IPS-20b (cell line): ENCODE measurements at regions not wholly inside any gene's neighbourhood (a gene's known extent, or its start where the extent isn't known, plus 50 kb on each side); places are given as distances from the start of the nearest gene placed in this dataset.

ENCODE experiments used
- H3K27ac ChIP-seq: one replicate; pipeline ENCODE4 v1.5.1; 2013; ENCODE audit warnings: low read length
- H3K27me3 ChIP-seq: 2 replicates; pipeline ENCODE4 v1.6.1; 2013; ENCODE audit warnings: mild to moderate bottlenecking, low read length, inconsistent platforms; ENCODE audit not compliant: insufficient read depth
- H3K36me3 ChIP-seq: 2 replicates; pipeline ENCODE4 v1.6.1; 2013; ENCODE audit warnings: low read depth, mild to moderate bottlenecking, inconsistent platforms, low read length, moderate library complexity; ENCODE audit not compliant: insufficient read depth
- H3K4me1 ChIP-seq: 2 replicates; pipeline ENCODE4 v1.6.1; 2013; ENCODE audit warnings: mild to moderate bottlenecking, control low read depth, inconsistent platforms, low read length, moderate library complexity; ENCODE audit not compliant: insufficient read depth
- H3K4me3 ChIP-seq: 2 replicates; pipeline ENCODE4 v1.5.1; 2013; ENCODE audit warnings: mild to moderate bottlenecking, low read length, inconsistent platforms
- H3K9ac ChIP-seq: 2 replicates; pipeline ENCODE4 v1.6.1; 2013; ENCODE audit warnings: low read depth, mild to moderate bottlenecking, inconsistent platforms, low read length, moderate library complexity
- H3K9me3 ChIP-seq: 2 replicates; pipeline ENCODE4 v1.6.1; 2013; ENCODE audit warnings: mild to moderate bottlenecking, low read depth, low read length, inconsistent platforms; ENCODE audit not compliant: insufficient read depth

GRCh38 chr1:39144924-39145323 lies 59.6 kb upstream of the MACF1 start:
- Histone ChIP-seq H3K9ac (no peak overlapping the region), H3K27ac (no peak overlapping the region), H3K4me1 (peaks cover 40% of the 10 kb centered on the region), H3K36me3 (no peaks in the 10 kb centered on the region), H3K9me3 (no peaks in the 10 kb centered on the region), H3K4me3 (no peak overlapping the region), H3K27me3 (no peaks in the 10 kb centered on the region)

DNA sequence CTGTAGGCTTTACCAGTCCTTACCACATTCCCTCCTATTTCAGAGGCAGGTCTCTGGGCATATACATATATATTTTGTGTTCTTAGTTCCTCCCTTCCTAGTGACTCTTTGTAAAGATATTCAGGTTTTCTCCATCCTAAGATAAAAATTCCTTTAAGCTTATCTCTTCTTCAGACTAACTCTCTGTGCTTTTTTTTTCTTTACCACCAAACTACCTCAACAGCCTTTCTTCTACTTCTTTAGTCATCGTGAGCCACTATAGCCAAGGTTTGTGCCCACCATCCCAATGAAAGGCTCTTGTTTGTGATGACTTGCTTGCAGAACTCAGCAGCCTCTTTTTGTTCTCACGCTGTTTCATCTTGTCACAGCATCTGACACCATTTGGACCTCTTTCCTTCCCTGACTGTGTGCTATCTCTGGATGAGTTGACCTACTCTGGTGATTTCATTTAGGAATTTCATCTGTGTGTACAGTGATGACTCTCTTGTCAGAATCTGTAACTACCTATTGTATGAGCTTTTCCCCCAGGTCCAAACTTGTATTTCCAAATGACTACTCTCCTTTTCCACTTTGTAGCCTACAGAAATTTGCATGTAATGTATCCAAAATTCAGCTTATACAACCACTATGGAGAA lies 59.0 kb upstream of the MACF1 start:
- Histone ChIP-seq H3K36me3 (no peaks in the 10 kb centered on the region), H3K4me1 (peaks cover 44% of the 10 kb centered on the region), H3K27me3 (no peaks in the 10 kb centered on the region), H3K4me3 (no peak overlapping the region), H3K27ac (no peak overlapping the region), H3K9ac (no peak overlapping the region), H3K9me3 (no peaks in the 10 kb centered on the region)

DNA sequence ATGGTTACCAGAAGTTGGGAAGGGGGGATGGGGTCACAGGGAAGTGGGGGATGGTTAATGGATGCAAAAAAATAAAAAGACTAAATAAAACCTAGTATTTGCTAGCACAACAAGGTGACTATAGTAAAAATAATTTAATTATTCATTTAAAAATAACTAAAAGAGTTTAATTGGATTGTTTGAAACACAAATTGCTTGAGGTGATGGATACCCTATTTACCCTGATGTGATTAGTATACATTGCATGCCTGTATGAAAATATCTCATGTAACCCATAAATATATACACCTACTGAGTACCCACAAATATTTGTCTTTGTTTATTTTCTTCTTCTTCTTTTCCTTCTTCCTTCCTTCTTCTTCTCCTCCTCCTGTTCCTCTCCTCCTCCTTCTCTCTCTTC lies 57.8 kb upstream of the MACF1 start:
- no peaks in the 10 kb centered on the region for H3K9me3 ChIP-seq
- no peaks in the 10 kb centered on the region for H3K36me3 ChIP-seq
- H3K9ac ChIP-seq: no peak overlapping the region
- no peak overlapping the region for H3K27ac ChIP-seq
- no peak overlapping the region for H3K4me3 ChIP-seq
- H3K27me3 ChIP-seq: no peaks in the 10 kb centered on the region
- H3K4me1 ChIP-seq: peaks cover 48% of the 10 kb centered on the region

- H3K36me3 ChIP-seq: no peaks in the 10 kb centered on the region
- H3K4me1 ChIP-seq: peaks cover 44% of the 10 kb centered on the region
- H3K9me3 ChIP-seq: no peaks in the 10 kb centered on the region
- H3K27ac ChIP-seq: no peak overlapping the region
- no peaks in the 10 kb centered on the region for H3K27me3 ChIP-seq
- 0 out of 2 replicates have a peak overlapping the region, but pooled peaks have one; percentile 7 for H3K9ac ChIP-seq
- H3K4me3 ChIP-seq: no peak overlapping the region
Observed at GRCh38 chr1:39147099-39148025, 57.1 kb upstream of the MACF1 start.

- Histone ChIP-seq H3K4me1 (peaks cover 48% of the 10 kb centered on the region), H3K4me3 (no peak overlapping the region), H3K9ac (no peak overlapping the region), H3K9me3 (no peaks in the 10 kb centered on the region), H3K36me3 (peaks cover under 1% of the 10 kb centered on the region; the same call in 1 of the 2 replicates), H3K27me3 (no peaks in the 10 kb centered on the region), H3K27ac (no peak overlapping the region)
Observed at GRCh38 chr1:39148942-39149341, 55.6 kb upstream of the MACF1 start.

GRCh38 chr1:39149509-39149908 lies 55.0 kb upstream of the MACF1 start:
- no peaks in the 10 kb centered on the region for H3K27me3 ChIP-seq
- H3K36me3 ChIP-seq: peaks cover 5% of the 10 kb centered on the region; the same call in 1 of the 2 replicates
- no peak overlapping the region for H3K27ac ChIP-seq
- peaks cover 54% of the 10 kb centered on the region for H3K4me1 ChIP-seq
- H3K9ac ChIP-seq: no peak overlapping the region
- no peak overlapping the region for H3K4me3 ChIP-seq
- H3K9me3 ChIP-seq: no peaks in the 10 kb centered on the region

DNA sequence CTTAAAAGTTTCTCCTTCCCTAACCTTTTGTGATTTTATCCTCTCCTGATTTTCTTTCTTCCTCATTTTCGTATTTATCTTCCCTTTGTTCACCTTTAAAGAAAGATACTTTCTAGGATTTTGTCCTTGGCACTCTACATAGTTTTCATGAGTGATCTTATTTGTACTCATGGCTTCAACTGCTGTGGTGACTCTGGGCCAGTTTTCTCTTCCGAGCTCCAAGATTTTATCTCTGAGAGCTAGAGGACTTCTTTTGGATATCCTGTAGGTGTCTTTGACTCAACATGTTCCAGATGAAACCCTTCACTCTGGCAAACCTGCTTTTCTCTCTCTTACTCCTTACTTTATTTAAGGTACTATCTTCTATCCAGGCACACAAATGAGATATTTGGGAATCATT lies 53.7 kb upstream of the MACF1 start:
- Histone ChIP-seq H3K27ac (no peak overlapping the region), H3K4me1 (peaks cover 62% of the 10 kb centered on the region), H3K4me3 (no peak overlapping the region), H3K27me3 (no peaks in the 10 kb centered on the region), H3K36me3 (peaks cover 5% of the 10 kb centered on the region; the same call in 1 of the 2 replicates), H3K9me3 (no peaks in the 10 kb centered on the region), H3K9ac (no peak overlapping the region; the same call in 1 of the 2 replicates)

DNA sequence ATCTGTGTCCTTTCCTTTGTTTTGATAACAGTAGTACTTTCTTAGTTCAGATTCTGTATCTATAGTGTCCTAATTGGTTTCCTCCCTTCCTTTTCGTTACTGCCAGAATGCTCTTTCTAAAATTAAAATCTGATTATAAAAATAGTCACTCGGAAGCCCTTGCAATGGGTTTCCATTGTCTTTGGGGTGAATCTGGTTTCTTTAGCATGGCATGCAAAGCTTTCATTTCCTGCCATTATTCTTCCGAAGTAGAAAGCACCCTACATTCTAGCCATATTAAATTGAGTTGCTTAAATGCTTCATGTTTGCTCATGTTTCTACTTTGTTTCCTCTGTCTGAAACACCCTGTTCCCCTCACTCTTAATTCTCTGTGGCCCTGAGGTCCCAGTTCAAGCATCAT lies 53.2 kb upstream of the MACF1 start:
- Histone ChIP-seq H3K9ac (no peak overlapping the region; the same call in 1 of the 2 replicates), H3K27ac (no peak overlapping the region)

GRCh38 chr1:39152923-39153322 lies 51.6 kb upstream of the MACF1 start:
- Histone ChIP-seq H3K36me3 (peaks cover 5% of the 10 kb centered on the region; the same call in 1 of the 2 replicates), H3K27ac (no peak overlapping the region), H3K9ac (peak overlapping the region; percentile 29; the same call in 1 of the 2 replicates), H3K9me3 (no peaks in the 10 kb centered on the region), H3K4me1 (peaks cover 70% of the 10 kb centered on the region), H3K4me3 (no peak overlapping the region), H3K27me3 (no peaks in the 10 kb centered on the region)

More for the DNA sequence above, 53.2 kb upstream of the MACF1 start:
- H3K4me1 ChIP-seq: peaks cover 62% of the 10 kb centered on the region
- no peak overlapping the region for H3K4me3 ChIP-seq
- H3K36me3 ChIP-seq: peaks cover 5% of the 10 kb centered on the region; the same call in 1 of the 2 replicates
- no peaks in the 10 kb centered on the region for H3K9me3 ChIP-seq
- no peaks in the 10 kb centered on the region for H3K27me3 ChIP-seq

DNA sequence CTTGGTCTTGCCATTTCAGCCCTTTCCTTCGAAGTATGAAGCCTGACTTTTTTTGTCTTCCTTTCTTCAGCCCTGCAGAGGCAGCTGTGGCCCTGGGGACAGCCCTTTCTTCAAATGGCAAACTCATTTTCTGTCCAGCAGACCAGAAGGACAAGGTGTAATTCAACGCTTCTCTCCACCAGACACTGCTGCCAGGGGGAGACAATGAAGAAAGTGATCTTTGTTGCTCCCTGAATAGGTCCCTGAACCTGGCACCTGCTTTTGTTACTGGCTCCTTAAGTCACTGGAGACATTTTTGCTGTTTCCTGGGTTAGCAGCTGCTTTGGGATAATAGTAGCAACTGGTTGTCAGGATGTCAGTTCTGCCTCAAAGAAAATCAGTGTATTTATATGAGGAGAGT lies 50.8 kb upstream of the MACF1 start:
- Histone ChIP-seq H3K9me3 (no peaks in the 10 kb centered on the region), H3K27me3 (no peaks in the 10 kb centered on the region), H3K36me3 (peaks cover 5% of the 10 kb centered on the region; the same call in 1 of the 2 replicates), H3K4me3 (no peak overlapping the region), H3K27ac (no peak overlapping the region), H3K9ac (peak overlapping the region; percentile 29; the same call in 1 of the 2 replicates), H3K4me1 (peaks cover 75% of the 10 kb centered on the region)

- peaks cover 5% of the 10 kb centered on the region; the same call in 1 of the 2 replicates for H3K36me3 ChIP-seq
- no peaks in the 10 kb centered on the region for H3K9me3 ChIP-seq
- H3K9ac ChIP-seq: no peak overlapping the region
- no peaks in the 10 kb centered on the region for H3K27me3 ChIP-seq
- peaks cover 77% of the 10 kb centered on the region for H3K4me1 ChIP-seq
- no peak overlapping the region for H3K4me3 ChIP-seq
- H3K27ac ChIP-seq: no peak overlapping the region
Observed at GRCh38 chr1:39154553-39155421, 49.7 kb upstream of the MACF1 start.
